Stomach smooth muscle (tissue), 2 donors: ENCODE measurements at regions not wholly inside any gene's neighbourhood (a gene's known extent, or its start where the extent isn't known, plus 50 kb on each side); places are given as distances from the start of the nearest gene placed in this dataset.
A peak's percentile ranks its signal among the peaks of the same experiment; 100 is the strongest.

ENCODE experiments used
- H3K27ac ChIP-seq: one replicate; pipeline ENCODE4 v1.7.0; 2013; ENCODE audit warnings: mild to moderate bottlenecking, low read length, inconsistent platforms
- H3K27me3 ChIP-seq, 2 donors: one replicate each; pipeline ENCODE4 v1.7.0; 2013; ENCODE audit warnings: low read length in 2 of 2; ENCODE audit not compliant: insufficient read depth in 2 of 2, control insufficient read depth in 1 of 2
- H3K36me3 ChIP-seq, 2 donors: one replicate each; pipeline ENCODE4 v1.7.0; 2013; ENCODE audit warnings: low read length in 2 of 2; ENCODE audit not compliant: control insufficient read depth in 2 of 2, insufficient read depth in 2 of 2
- H3K4me1 ChIP-seq: one replicate; pipeline ENCODE4 v1.7.0; 2013; ENCODE audit warnings: low read length; ENCODE audit not compliant: control insufficient read depth, insufficient read depth
- H3K4me3 ChIP-seq, 2 donors: one replicate each; pipeline ENCODE4 v1.7.0; 2013; ENCODE audit warnings: low read length in 2 of 2
- H3K9ac ChIP-seq, 2 donors: one replicate each; pipeline ENCODE4 v1.7.0; 2013; ENCODE audit warnings: low read length in 2 of 2, mild to moderate bottlenecking in 1 of 2
- H3K9me3 ChIP-seq, 2 donors: one replicate each; pipeline ENCODE4 v1.7.0; 2013; ENCODE audit warnings: low read length in 2 of 2; ENCODE audit not compliant: control insufficient read depth in 2 of 2
- donor health status: healthy.
- donor health status: Pancreatic carcinoma.

DNA sequence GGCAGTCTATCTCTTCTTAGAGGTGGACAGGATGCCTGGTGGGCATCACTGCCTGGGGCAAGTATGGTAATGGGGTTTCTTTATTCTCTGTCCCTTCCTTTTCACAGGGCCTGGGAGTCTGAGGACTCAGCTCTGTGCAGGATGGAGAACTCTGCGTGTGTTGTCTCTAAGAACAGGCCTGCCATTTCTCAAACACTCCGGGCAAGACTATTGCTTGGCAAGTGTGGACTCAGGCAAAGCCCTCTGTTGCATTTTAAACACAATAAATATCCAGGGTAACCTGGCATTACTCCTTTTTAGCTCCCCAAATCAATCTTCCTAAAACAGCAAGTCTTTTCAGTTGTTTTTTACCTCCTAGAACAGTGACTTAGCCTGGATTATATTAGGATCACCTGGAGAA is 185.1 kb upstream of the ROPN1 start:
- peak overlapping the region; percentile 31 for H3K27ac ChIP-seq
- H3K27me3 ChIP-seq, result no peaks in the 10 kb centered on the region
- no peaks in the 10 kb centered on the region for H3K36me3 ChIP-seq
- peaks cover 25% of the 10 kb centered on the region for H3K4me1 ChIP-seq
- H3K9ac ChIP-seq, result no peak overlapping the region
- no peaks in the 10 kb centered on the region for H3K9me3 ChIP-seq
- H3K4me3 ChIP-seq, result no peak overlapping the region

DNA sequence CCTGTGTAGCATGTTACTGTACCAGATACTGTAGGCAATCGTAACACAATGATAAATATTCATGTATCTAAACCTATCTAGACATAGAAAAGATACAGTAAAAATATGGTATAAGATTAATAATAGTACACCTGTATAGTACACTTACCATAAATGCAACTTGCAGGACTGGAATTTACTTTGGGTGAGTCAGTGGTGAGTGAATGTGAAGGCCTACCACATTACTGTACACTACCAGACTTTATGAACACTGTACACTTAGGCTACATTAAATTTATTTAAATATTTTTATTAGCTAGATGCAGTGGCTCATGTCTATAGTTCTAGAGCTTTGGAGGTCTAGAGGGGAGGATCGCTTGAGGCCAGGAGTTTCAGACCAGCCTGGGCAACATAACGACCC is 186.6 kb upstream of the ROPN1 start:
- Histone ChIP-seq H3K27ac (no peak overlapping the region), H3K36me3 (no peaks in the 10 kb centered on the region), H3K27me3 (no peaks in the 10 kb centered on the region), H3K9ac (no peak overlapping the region), H3K4me3 (no peak overlapping the region), H3K9me3 (no peaks in the 10 kb centered on the region), H3K4me1 (peaks cover 25% of the 10 kb centered on the region)

DNA sequence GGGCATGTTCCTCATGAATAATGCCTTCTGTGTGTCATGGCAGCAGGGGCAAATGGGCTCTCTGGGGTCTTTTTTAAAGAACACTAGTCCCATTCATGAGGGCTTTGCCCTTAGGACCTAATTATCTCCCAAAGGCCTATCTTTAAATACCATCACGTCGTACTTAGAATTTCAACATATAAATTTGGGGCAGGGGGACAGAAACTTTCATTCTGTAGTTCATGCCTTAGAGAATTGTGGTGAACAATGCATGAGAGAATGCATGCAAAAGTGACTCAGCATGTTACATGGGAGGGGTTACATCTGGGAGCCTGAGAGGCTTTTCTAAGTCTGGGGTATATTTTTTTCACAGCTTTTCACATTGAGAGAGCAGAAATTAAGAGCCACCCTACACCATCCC is 208.5 kb upstream of the ROPN1 start:
- Histone ChIP-seq H3K36me3 (no peaks in the 10 kb centered on the region), H3K4me3 (no peak overlapping the region), H3K27me3 (no peaks in the 10 kb centered on the region), H3K9me3 (no peaks in the 10 kb centered on the region), H3K4me1 (peaks cover 25% of the 10 kb centered on the region), H3K9ac (no peak overlapping the region), H3K27ac (no peak overlapping the region)

DNA sequence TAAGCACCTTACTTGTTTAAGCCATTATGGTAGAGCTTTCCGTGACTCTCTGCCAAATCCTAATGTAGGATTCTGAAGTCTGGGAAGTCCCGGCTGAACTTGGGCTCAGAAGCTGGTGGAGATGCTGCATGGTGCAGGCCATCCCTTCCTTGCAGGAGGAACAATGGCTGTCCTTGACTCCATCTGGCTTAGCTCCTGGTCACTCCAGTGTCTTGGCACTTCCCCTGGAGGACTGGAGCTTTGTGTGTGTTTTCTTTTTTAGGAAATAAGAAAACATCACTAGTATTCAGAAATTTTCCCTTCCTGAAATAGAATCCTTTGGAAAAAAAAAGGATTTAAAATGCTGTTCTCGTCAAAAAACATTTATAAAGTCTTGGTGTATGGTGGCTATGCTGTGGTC is 209.3 kb upstream of the ROPN1 start:
- H3K27ac ChIP-seq, result no peak overlapping the region
- no peaks in the 10 kb centered on the region for H3K9me3 ChIP-seq
- peaks cover 25% of the 10 kb centered on the region for H3K4me1 ChIP-seq
- H3K27me3 ChIP-seq, result no peaks in the 10 kb centered on the region
- no peak overlapping the region for H3K9ac ChIP-seq
- H3K4me3 ChIP-seq, result no peak overlapping the region
- H3K36me3 ChIP-seq, result no peaks in the 10 kb centered on the region

DNA sequence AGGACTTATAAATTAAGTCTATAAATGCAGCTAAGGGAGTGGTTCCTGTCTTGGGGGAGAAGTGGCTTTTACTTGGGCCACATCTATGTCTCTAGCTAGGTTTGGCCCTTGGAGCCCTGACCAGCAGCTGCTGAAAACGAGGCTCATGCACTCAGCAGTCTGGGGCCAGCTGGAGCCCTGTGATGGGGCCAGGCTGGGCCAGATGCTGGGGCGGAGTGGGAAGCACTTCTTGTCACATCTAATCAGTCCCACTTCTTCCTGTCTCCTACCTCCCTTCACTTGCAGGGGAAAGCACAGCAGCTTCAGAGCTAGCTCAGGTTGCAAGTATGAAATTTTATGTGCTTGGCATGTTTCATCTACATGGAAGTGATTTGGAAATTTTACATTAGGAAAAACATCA is 209.9 kb upstream of the ROPN1 start:
- H3K27ac ChIP-seq, result no peak overlapping the region
- no peaks in the 10 kb centered on the region for H3K27me3 ChIP-seq
- H3K4me1 ChIP-seq, result peaks cover 25% of the 10 kb centered on the region
- H3K9ac ChIP-seq, result no peak overlapping the region
- H3K36me3 ChIP-seq, result no peaks in the 10 kb centered on the region
- H3K9me3 ChIP-seq, result no peaks in the 10 kb centered on the region
- no peak overlapping the region for H3K4me3 ChIP-seq

DNA sequence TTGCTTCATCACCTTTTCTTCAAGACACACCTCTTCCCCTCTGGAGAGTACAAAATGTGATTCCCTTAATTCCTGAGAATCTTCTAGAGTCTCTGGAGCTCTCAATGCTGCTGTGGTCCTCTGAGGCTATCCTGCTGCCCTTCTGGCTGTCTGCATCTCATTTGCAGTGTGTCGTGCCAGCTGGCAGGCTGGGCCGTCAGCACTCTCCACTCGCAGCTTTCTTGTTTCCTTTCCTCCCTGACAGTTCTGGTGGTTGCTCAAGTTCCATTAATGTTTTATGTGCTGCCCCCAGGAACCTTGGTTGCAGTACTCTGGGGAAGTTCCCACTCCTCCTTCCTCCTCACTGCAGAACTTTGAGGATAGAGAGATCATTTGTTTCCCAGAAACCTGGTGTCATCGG is 210.8 kb upstream of the ROPN1 start:
- no peaks in the 10 kb centered on the region for H3K36me3 ChIP-seq
- H3K27me3 ChIP-seq, result no peaks in the 10 kb centered on the region
- peak overlapping the region in 1 of 2 donors; percentile 57 for H3K4me3 ChIP-seq
- H3K9ac ChIP-seq, result no peak overlapping the region
- H3K9me3 ChIP-seq, result no peaks in the 10 kb centered on the region
- peaks cover 25% of the 10 kb centered on the region for H3K4me1 ChIP-seq
- H3K27ac ChIP-seq, result peak overlapping the region; percentile 53

DNA sequence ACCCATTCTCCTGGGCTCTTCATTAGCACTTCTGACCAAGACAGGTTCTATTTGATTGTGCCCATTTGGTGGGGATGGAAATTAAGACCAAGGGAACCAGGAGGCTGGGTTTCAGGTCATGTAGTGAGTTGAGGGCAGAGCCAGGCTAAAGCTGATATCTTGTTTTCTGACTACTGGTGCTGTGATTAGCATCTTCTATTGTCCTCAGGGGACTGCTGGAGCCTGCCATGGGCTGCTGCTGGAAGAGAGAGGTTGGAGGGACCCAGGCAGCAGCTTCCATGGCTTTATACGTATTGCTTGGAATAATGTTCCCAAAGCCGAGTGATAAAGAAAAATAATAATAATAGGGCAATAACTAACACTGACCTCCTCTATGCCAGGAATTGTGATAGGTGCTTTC is 211.4 kb upstream of the ROPN1 start:
- H3K27me3 ChIP-seq, result no peaks in the 10 kb centered on the region
- no peak overlapping the region for H3K27ac ChIP-seq
- peak overlapping the region in 1 of 2 donors; percentile 57 for H3K4me3 ChIP-seq
- no peak overlapping the region for H3K9ac ChIP-seq
- no peaks in the 10 kb centered on the region for H3K9me3 ChIP-seq
- H3K36me3 ChIP-seq, result no peaks in the 10 kb centered on the region
- peaks cover 25% of the 10 kb centered on the region for H3K4me1 ChIP-seq

DNA sequence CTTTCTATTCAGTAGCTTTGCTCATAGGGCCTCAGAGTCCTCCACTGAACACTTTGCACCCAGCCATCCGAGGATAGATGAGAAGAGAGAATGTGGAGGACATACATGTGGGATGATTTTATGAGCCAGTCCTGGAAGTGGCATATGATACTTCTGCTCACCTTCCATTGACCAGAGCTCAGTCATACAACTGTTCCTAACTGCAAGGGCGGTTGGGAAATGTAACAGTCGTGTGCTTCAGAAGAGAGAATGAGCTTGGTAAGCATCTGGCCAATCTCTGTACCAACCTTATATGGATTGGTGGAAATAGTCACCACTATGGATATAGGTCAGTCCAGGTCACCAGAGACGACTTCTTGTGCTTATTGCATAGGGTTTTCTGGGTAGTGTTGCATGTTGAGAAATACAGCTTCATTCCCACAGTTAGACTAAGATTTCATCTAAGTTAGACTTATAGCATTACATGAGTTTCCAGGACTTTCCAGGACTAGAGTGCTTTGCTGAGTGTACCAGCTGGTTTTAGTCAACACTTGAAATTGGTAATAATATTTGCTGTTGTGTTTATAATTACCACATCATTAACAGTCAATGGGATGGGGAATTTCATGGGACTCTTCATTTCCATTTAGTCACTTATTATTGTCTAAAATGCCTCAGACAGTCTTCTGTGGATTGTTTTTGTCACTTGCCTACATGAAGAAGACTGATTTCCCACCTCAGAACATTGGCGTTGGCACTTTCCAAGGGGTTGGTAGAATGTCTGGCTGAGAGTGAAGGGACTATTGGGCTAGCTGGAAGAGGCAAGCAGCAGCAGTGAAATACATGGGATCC is 214.5 kb upstream of the ROPN1 start:
- Histone ChIP-seq H3K36me3 (no peaks in the 10 kb centered on the region), H3K27ac (no peak overlapping the region), H3K27me3 (no peaks in the 10 kb centered on the region), H3K4me3 (no peak overlapping the region), H3K9me3 (no peaks in the 10 kb centered on the region), H3K4me1 (peaks cover 22% of the 10 kb centered on the region), H3K9ac (no peak overlapping the region)

DNA sequence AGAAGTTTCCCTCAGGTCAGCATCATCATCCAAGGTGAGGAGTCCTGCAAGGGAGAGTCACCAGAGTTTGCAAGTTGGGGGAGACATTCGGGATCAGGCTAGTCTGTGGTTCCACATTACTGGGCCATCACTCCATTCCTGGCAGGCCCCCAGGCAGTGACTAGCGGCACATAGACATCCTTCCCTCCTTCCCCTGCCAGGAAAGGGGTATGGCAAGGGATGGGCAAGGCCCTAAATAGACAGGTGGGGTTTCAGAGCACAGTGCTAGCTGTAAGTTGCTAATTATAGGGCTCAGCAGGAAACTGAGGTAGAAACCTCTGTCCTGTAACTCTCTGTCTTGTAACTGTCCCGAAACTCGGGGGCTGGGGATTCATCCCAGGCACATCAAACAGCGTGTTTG is 215.2 kb upstream of the ROPN1 start:
- H3K4me1 ChIP-seq, result peaks cover 16% of the 10 kb centered on the region

DNA sequence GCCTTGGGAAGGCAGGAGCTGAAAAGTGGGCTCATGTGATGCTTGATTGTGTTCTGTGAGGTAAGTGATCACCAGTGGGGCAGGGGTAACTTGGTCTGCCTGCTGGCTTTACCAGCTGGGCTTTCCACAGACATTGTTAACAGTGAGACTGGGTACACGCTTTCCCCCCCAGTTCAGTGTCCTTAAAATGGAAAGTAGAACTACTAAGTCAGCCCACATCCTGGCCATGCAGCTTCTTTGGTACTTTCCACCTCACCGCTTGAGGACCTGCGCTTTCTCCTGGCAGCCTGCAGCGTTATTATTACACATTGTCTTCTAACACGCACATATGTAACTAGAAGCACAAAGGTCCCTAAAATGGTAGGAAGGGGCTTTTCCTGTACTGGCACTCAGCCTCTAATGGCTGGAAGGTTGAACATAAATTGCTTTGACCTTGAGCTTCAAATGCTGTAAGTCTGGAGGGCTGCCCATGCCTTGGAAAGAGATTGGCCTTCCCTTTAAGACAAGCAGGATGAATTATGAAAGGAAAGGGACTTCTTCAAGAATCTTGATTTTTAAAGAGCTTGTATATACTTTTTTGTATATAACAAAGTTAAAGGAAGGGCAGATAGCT is 216.1 kb upstream of the ROPN1 start:
- Histone ChIP-seq H3K4me3 (no peak overlapping the region), H3K4me1 (peaks cover 8% of the 10 kb centered on the region), H3K27me3 (no peaks in the 10 kb centered on the region), H3K27ac (no peak overlapping the region), H3K9ac (no peak overlapping the region), H3K9me3 (no peaks in the 10 kb centered on the region), H3K36me3 (no peaks in the 10 kb centered on the region)

More for the DNA sequence above, 215.2 kb upstream of the ROPN1 start:
- Histone ChIP-seq H3K27ac (no peak overlapping the region), H3K9ac (no peak overlapping the region), H3K27me3 (no peaks in the 10 kb centered on the region), H3K9me3 (no peaks in the 10 kb centered on the region), H3K36me3 (no peaks in the 10 kb centered on the region), H3K4me3 (no peak overlapping the region)

DNA sequence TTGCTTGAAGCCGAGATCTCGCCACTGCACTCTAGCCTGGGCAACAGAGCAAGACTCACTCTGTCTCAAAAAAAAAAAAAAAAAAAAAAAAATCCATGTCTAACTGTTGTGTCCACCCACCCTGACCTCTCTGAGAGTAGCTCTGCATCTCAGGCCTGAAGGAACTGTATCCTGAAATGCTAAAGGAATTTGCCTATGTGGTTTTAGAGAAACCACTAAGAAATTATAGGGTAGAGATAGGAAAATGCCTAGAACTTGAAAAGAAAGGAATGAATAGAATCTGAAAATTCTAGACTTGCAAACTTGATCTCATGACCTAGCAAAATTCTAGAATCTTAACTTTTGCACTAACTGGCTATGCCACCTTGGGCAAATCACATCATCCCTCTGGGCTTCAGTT is 217.5 kb upstream of the ROPN1 start:
- H3K4me3 ChIP-seq, result no peak overlapping the region
- no peaks in the 10 kb centered on the region for H3K9me3 ChIP-seq
- no peak overlapping the region for H3K9ac ChIP-seq
- no peaks in the 10 kb centered on the region for H3K27me3 ChIP-seq
- no peak overlapping the region for H3K27ac ChIP-seq
- H3K4me1 ChIP-seq, result no peaks in the 10 kb centered on the region
- H3K36me3 ChIP-seq, result no peaks in the 10 kb centered on the region
